SK-N-SH (cell line): ENCODE measurements at regions not wholly inside any gene's neighbourhood (a gene's known extent, or its start where the extent isn't known, plus 50 kb on each side); places are given as distances from the start of the nearest gene placed in this dataset.
"Not testable (repeated sequence)": the region's sequence is repeated elsewhere in the genome, so short reads cannot be mapped to it uniquely, and the experiment has no call there.

Source experiments
- CTCF ChIA-PET: fragments of 300-600, 350-600 bp; formaldehyde crosslinking; extraction: SDS; loops from one replicate; lab custom pipeline; 2021; lab: Yijun Ruan, JAX
- POLR2A ChIA-PET: fragments of 350-600 bp; sonication (Branson Sonifier 250); formaldehyde crosslinking; extraction: SDS; loops from one replicate; lab custom pipeline; 2020; ENCODE audit warnings: antibody characterized with exemption, inconsistent platforms; lab: Yijun Ruan, JAX
- DNase-seq: peaks from one replicate; pipeline ENCODE4 v3.0.0; 2012
- H2AFZ ChIP-seq: fragments of 200-600 bp; sonication (generic); 2 replicates; pipeline ENCODE4 v1.8.1; 2016; ENCODE audit warnings: antibody characterized with exemption, mild to moderate bottlenecking, low read depth
- H3F3A ChIP-seq: fragments of 200-600 bp; sonication (generic); replicated peaks from 2 replicates; pipeline ENCODE3; 2016; ENCODE audit warnings: antibody characterized with exemption, mild to moderate bottlenecking; ENCODE audit not compliant: insufficient read depth
- H3K27ac ChIP-seq, 2 experiments: fragments of 200-500 bp in 1 of 2; fragments of 200-600 bp in 1 of 2; sonication (Bioruptor generic) in 1 of 2; sonication (generic), shearing (Covaris generic) in 1 of 2; 2 replicates each; pipeline versions ENCODE4 v1.5.1 to v1.6.1; 2014 to 2016; ENCODE audit warnings: low read depth in 2 of 2, inconsistent platforms in 1 of 2, low read length in 1 of 2, mild to moderate bottlenecking in 1 of 2, mixed read lengths in 1 of 2
- H3K27me3 ChIP-seq: fragments of 200-600 bp; sonication (generic), shearing (Covaris generic); 2 replicates; pipeline ENCODE4 v1.6.1; 2016; ENCODE audit warnings: mixed run types; ENCODE audit not compliant: insufficient read depth
- H3K36me3 ChIP-seq, 2 experiments: fragments of 200-500 bp in 1 of 2; fragments of 200-600 bp in 1 of 2; sonication (Bioruptor generic) in 1 of 2; sonication (generic) in 1 of 2; replicated peaks in 1 of 2; 2 replicates each; pipeline versions ENCODE3 to v1.5.1; 2014 to 2016; ENCODE audit warnings: low read length in 1 of 2, mild to moderate bottlenecking in 1 of 2; ENCODE audit not compliant: insufficient read depth in 2 of 2, control insufficient read depth in 1 of 2
- H3K4me1 ChIP-seq, 2 experiments: fragments of 200-500 bp in 1 of 2; fragments of 200-600 bp in 1 of 2; sonication (Bioruptor generic) in 1 of 2; sonication (generic), shearing (Covaris generic) in 1 of 2; 2 replicates each; pipeline versions ENCODE4 v1.5.1 to v1.6.1; 2014 to 2016; ENCODE audit warnings: low read depth in 1 of 2, low read length in 1 of 2, mixed run types in 1 of 2; ENCODE audit not compliant: insufficient read depth in 2 of 2, control insufficient read depth in 1 of 2
- H3K4me2 ChIP-seq: fragments of 200-600 bp; sonication (generic), shearing (Covaris generic); 2 replicates; pipeline ENCODE4 v1.6.1; 2017; ENCODE audit warnings: mixed run types
- H3K4me3 ChIP-seq, 2 experiments: fragments of 200-500 bp in 1 of 2; fragments of 200-600 bp in 1 of 2; sonication (Bioruptor generic) in 1 of 2; sonication (generic), shearing (Covaris generic) in 1 of 2; 2 replicates each; pipeline versions ENCODE4 v1.5.1 to v1.8.1; 2014 to 2016; ENCODE audit warnings: low read depth in 2 of 2, inconsistent platforms in 1 of 2, low read length in 1 of 2, mild to moderate bottlenecking in 1 of 2, mixed read lengths in 1 of 2, moderate library complexity in 1 of 2
- H3K79me2 ChIP-seq: fragments of 200-600 bp; sonication (generic); 2 replicates; pipeline ENCODE4 v1.8.1; 2017; ENCODE audit warnings: mild to moderate bottlenecking; ENCODE audit not compliant: insufficient read depth
- H3K9ac ChIP-seq: fragments of 200-600 bp; sonication (generic); 2 replicates; pipeline ENCODE4 v1.6.1; 2017; ENCODE audit warnings: mixed run types
- H3K9me2 ChIP-seq: fragments of 200-600 bp; sonication (generic); 2 replicates; pipeline ENCODE4 v1.6.1; 2017; ENCODE audit warnings: mixed run types
- H3K9me3 ChIP-seq: fragments of 200-600 bp; sonication (generic); 2 replicates; pipeline ENCODE4 v1.6.1; 2017; ENCODE audit warnings: mixed run types, mild to moderate bottlenecking, moderate library complexity
- H4K20me1 ChIP-seq: fragments of 200-600 bp; sonication (generic); 2 replicates; pipeline ENCODE4 v1.6.1; 2017; ENCODE audit warnings: mild to moderate bottlenecking, mixed run types; ENCODE audit not compliant: insufficient read depth
- EP300 ChIP-seq, 2 experiments: IDR thresholded peaks; 2 replicates each; pipeline versions ENCODE4 v1.4.0 to v1.6.1; 2012; ENCODE audit warnings: borderline replicate concordance in 1 of 2, low read depth in 1 of 2, low read length in 1 of 2
- EZH2phosphoT487 ChIP-seq: fragments of 200-600 bp; sonication (generic); IDR thresholded peaks from 2 replicates; pipeline ENCODE4 v1.6.1; 2017; ENCODE audit warnings: low read depth, mixed run types, mild to moderate bottlenecking, antibody characterized with exemption, moderate library complexity, borderline replicate concordance
- GATA2 ChIP-seq: sonication (generic); formaldehyde crosslinking; IDR thresholded peaks from 2 replicates; pipeline ENCODE4 v1.5.0; 2020; ENCODE audit warnings: mild to moderate bottlenecking, missing genetic modification reagents
- JUND ChIP-seq: IDR thresholded peaks from 2 replicates; pipeline ENCODE4 v1.4.0; 2012
- MXI1 ChIP-seq: IDR thresholded peaks from 2 replicates; pipeline ENCODE4 v1.6.1; 2012; ENCODE audit warnings: mild to moderate bottlenecking, low read depth, low read length, improper control_type of control experiment
- RCOR1 ChIP-seq: fragments of 150-350 bp; IDR thresholded peaks from 2 replicates; pipeline ENCODE4 v1.6.1; 2017; ENCODE audit warnings: antibody characterized with exemption, low read length
- RFX5 ChIP-seq: IDR thresholded peaks from 2 replicates; pipeline ENCODE4 v1.6.1; 2012; ENCODE audit warnings: mild to moderate bottlenecking, improper control_type of control experiment, low read length
- RXRA ChIP-seq: IDR thresholded peaks from 2 replicates; pipeline ENCODE4 v1.4.0; 2012; ENCODE audit warnings: low read depth, mild to moderate bottlenecking, borderline replicate concordance
- SIN3A ChIP-seq: IDR thresholded peaks from 2 replicates; pipeline ENCODE4 v1.6.1; 2012; ENCODE audit warnings: low read depth, mild to moderate bottlenecking, low read length, moderate library complexity, borderline replicate concordance
- SMC3 ChIP-seq: IDR thresholded peaks from 2 replicates; pipeline ENCODE4 v1.6.1; 2012; ENCODE audit warnings: low read depth, low read length, improper control_type of control experiment
- TAF1 ChIP-seq: IDR thresholded peaks from 2 replicates; pipeline ENCODE4 v1.6.1; 2012; ENCODE audit warnings: low read depth, mild to moderate bottlenecking, low read length, moderate library complexity, borderline replicate concordance
- TCF12 ChIP-seq: IDR thresholded peaks from 2 replicates; pipeline ENCODE4 v1.4.0; 2012
- TEAD4 ChIP-seq: IDR thresholded peaks from 2 replicates; pipeline ENCODE4 v1.4.0; 2012; ENCODE audit warnings: mild to moderate bottlenecking, borderline replicate concordance; ENCODE audit not compliant: insufficient read depth
- WGBS: methylation state at CpG from one replicate; pipeline ENCODE4 v1.1.6; 2017; ENCODE audit warnings: low lambda C conversion rate; 5-methylcytosine and 5-hydroxymethylcytosine counted together
- TF ChIP-seq, protein P1 (sequence below): fragments of 200-600 bp; sonication (generic); IDR thresholded peaks from 2 replicates; pipeline ENCODE4 v1.6.1; 2017; ENCODE audit warnings: antibody characterized with exemption, mild to moderate bottlenecking, moderate library complexity
- TF ChIP-seq, protein P2 (sequence below): IDR thresholded peaks from 2 replicates; pipeline ENCODE4 v1.4.0; 2012; ENCODE audit warnings: low read depth, borderline replicate concordance

DNA sequence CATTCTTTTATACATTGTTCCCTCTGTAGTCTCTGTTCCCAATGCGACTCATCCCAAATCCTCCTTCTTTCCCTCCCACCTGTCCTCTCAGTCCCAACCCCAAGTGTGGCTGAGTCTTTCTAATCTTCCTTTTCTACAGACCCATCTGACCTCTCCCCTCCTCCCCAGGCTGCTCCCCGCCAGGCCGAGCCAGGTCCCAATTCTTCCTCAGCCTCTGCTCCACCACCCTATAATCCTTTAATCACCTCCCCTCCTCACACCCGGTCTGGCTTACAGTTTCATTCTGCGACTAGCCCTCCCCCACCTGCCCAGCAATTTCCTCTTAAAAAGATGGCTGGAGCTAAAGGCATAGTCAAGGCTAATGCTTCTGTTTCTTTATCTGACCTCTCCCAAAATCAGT lies 130.6 kb downstream of the RAB38 start:
- H3K36me3 ChIP-seq, H3K9ac ChIP-seq, H3K27ac ChIP-seq, H3K4me3 ChIP-seq, CTCF ChIA-PET, H3K9me3 ChIP-seq, DNase-seq, H3F3A ChIP-seq, H3K79me2 ChIP-seq, H3K4me2 ChIP-seq, H3K9me2 ChIP-seq, POLR2A ChIA-PET, H3K4me1 ChIP-seq, H4K20me1 ChIP-seq, H2AFZ ChIP-seq: not testable (repeated sequence)
- WGBS, result 16% methylated on average over 5 of the region's 5 CpGs
- H3K27me3 ChIP-seq, result peaks cover 14% of the 10 kb centered on the region; the same call in 1 of the 2 replicates

DNA sequence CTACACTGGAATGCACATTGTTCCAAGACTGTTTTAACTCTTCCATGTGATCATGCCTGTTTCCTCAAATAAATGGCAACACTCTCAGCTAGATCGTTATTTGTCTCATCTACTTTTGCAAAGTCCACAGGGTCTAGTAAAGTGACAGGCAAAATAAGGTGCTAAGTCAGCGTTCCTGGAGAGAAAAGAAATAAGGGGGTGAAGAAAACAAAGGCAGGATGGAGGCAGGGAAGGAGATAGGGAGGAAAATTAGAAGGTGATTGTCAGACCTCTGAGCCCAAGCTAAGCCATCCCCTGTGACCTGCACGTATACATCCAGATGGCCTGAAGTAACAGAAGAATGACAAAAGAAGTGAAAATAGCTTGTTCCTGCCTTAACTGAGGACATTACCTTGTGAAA lies 132.1 kb downstream of the RAB38 start:
- no peaks in the 10 kb centered on the region for H3K36me3 ChIP-seq
- H4K20me1 ChIP-seq, result no peaks in the 10 kb centered on the region
- POLR2A ChIA-PET, result no interaction called here
- DNase-seq, result no peak
- TF ChIP-seq MXI1, result no peak
- TF ChIP-seq SMC3, result no peak
- TF ChIP-seq, protein P1, sequence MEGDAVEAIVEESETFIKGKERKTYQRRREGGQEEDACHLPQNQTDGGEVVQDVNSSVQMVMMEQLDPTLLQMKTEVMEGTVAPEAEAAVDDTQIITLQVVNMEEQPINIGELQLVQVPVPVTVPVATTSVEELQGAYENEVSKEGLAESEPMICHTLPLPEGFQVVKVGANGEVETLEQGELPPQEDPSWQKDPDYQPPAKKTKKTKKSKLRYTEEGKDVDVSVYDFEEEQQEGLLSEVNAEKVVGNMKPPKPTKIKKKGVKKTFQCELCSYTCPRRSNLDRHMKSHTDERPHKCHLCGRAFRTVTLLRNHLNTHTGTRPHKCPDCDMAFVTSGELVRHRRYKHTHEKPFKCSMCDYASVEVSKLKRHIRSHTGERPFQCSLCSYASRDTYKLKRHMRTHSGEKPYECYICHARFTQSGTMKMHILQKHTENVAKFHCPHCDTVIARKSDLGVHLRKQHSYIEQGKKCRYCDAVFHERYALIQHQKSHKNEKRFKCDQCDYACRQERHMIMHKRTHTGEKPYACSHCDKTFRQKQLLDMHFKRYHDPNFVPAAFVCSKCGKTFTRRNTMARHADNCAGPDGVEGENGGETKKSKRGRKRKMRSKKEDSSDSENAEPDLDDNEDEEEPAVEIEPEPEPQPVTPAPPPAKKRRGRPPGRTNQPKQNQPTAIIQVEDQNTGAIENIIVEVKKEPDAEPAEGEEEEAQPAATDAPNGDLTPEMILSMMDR, result no peak
- TF ChIP-seq, protein P2, sequence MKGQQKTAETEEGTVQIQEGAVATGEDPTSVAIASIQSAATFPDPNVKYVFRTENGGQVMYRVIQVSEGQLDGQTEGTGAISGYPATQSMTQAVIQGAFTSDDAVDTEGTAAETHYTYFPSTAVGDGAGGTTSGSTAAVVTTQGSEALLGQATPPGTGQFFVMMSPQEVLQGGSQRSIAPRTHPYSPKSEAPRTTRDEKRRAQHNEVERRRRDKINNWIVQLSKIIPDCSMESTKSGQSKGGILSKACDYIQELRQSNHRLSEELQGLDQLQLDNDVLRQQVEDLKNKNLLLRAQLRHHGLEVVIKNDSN, result no peak
- no peak for TF ChIP-seq TAF1
- TF ChIP-seq EP300 (IDR thresholded peaks at IDR 0.05; ENCODE audit: borderline replicate concordance in 1 of 2, low read depth in 1 of 2, low read length in 1 of 2), result no peak
- TF ChIP-seq RFX5, result no peak
- TF ChIP-seq GATA2 (CRISPR knock-in tag), result no peak
- TF ChIP-seq EZH2phosphoT487, result no peak
- no peak for TF ChIP-seq JUND
- TF ChIP-seq SIN3A, result no peak
- TF ChIP-seq RCOR1, result no peak
- TF ChIP-seq TCF12, result no peak
- TF ChIP-seq TEAD4, result no peak
- no peak for TF ChIP-seq RXRA
- TF ChIP-seq, all 33 proteins: peak for 0
- H3K9ac ChIP-seq, result no peak overlapping the region
- H3K27ac ChIP-seq, result no peak overlapping the region
- H3K27me3 ChIP-seq, result peaks cover 14% of the 10 kb centered on the region; the same call in 1 of the 2 replicates
- no peaks in the 10 kb centered on the region for H3K9me2 ChIP-seq
- WGBS, result 4% methylated on average over 3 of the region's 3 CpGs
- H3K4me2 ChIP-seq, result no peak overlapping the region
- no peak overlapping the region for H2AFZ ChIP-seq
- H3K9me3 ChIP-seq, result no peaks in the 10 kb centered on the region
- no peaks in the 10 kb centered on the region for H3K4me1 ChIP-seq
- CTCF ChIA-PET, result no interaction called here
- H3K79me2 ChIP-seq, result no peaks in the 10 kb centered on the region
- no peaks in the 10 kb centered on the region for H3F3A ChIP-seq
- H3K4me3 ChIP-seq, result no peak overlapping the region
